ENCODE measurements at regions not wholly inside any gene's neighbourhood (a gene's known extent, or its start where the extent isn't known, plus 50 kb on each side); places are given as distances from the start of the nearest gene placed in this dataset.

GRCh38 chr13:109361562-109362289 lies 424.7 kb downstream of the IRS2 start:
- Histone ChIP-seq H3K4me1 (no peaks in the 10 kb centered on the region), H3K4me3 (no peak overlapping the region), H3K36me3 (no peaks in the 10 kb centered on the region), H3K27me3 (no peaks in the 10 kb centered on the region), H3K27ac (no peak overlapping the region), H3K9me3 (no peaks in the 10 kb centered on the region)
- TF ChIP-seq POLR2A (IDR thresholded peaks at IDR 0.05) = no peak
- TF ChIP-seq CTCF (IDR thresholded peaks at IDR 0.05) = no peak
- DNase-seq = no peak
- intact Hi-C loops (cut with DNase I; ENCODE audit: low total_unique reads) = no loop called here

- intact Hi-C loops (cut with DNase I; ENCODE audit: low total_unique reads) = no loop called here
- no peaks in the 10 kb centered on the region for H3K27me3 ChIP-seq
- H3K9me3 ChIP-seq = no peaks in the 10 kb centered on the region
- no peak overlapping the region for H3K27ac ChIP-seq
- H3K4me3 ChIP-seq = no peak overlapping the region
- no peak for DNase-seq
- TF ChIP-seq POLR2A (IDR thresholded peaks at IDR 0.05) = no peak
- TF ChIP-seq CTCF (IDR thresholded peaks at IDR 0.05) = no peak
- no peaks in the 10 kb centered on the region for H3K4me1 ChIP-seq
- H3K36me3 ChIP-seq = no peaks in the 10 kb centered on the region
These were observed 428.5 kb downstream of the IRS2 start for GRCh38 chr13:109357751-109358471.

- no peaks in the 10 kb centered on the region for H3K36me3 ChIP-seq
- no peaks in the 10 kb centered on the region for H3K9me3 ChIP-seq
- no peak for DNase-seq
- TF ChIP-seq POLR2A (IDR thresholded peaks at IDR 0.05) (no peak), CTCF (IDR thresholded peaks at IDR 0.05) (no peak)
- no peak overlapping the region for H3K4me3 ChIP-seq
- H3K27ac ChIP-seq = no peak overlapping the region
- intact Hi-C loops (cut with DNase I; ENCODE audit: low total_unique reads) = no loop called here
- H3K27me3 ChIP-seq = no peaks in the 10 kb centered on the region
- no peaks in the 10 kb centered on the region for H3K4me1 ChIP-seq
These were observed 430.4 kb downstream of the IRS2 start for GRCh38 chr13:109355875-109356434.

GRCh38 chr13:109355166-109355565 lies 431.2 kb downstream of the IRS2 start:
- DNase-seq = no peak
- Histone ChIP-seq H3K27me3 (no peaks in the 10 kb centered on the region), H3K27ac (no peak overlapping the region), H3K4me3 (no peak overlapping the region), H3K9me3 (no peaks in the 10 kb centered on the region), H3K36me3 (no peaks in the 10 kb centered on the region), H3K4me1 (no peaks in the 10 kb centered on the region)
- TF ChIP-seq POLR2A (IDR thresholded peaks at IDR 0.05) (no peak), CTCF (IDR thresholded peaks at IDR 0.05) (no peak)
- intact Hi-C loops (cut with DNase I; ENCODE audit: low total_unique reads) = no loop called here

- no peak overlapping the region for H3K27ac ChIP-seq
- H3K9me3 ChIP-seq = no peaks in the 10 kb centered on the region
- DNase-seq = no peak
- no peaks in the 10 kb centered on the region for H3K36me3 ChIP-seq
- no peaks in the 10 kb centered on the region for H3K4me1 ChIP-seq
- H3K4me3 ChIP-seq = no peak overlapping the region
- no peaks in the 10 kb centered on the region for H3K27me3 ChIP-seq
- intact Hi-C loops (cut with DNase I; ENCODE audit: low total_unique reads) = no loop called here
- no peak for TF ChIP-seq CTCF (IDR thresholded peaks at IDR 0.05)
- TF ChIP-seq POLR2A (IDR thresholded peaks at IDR 0.05) = no peak
These were observed 435.1 kb downstream of the IRS2 start for GRCh38 chr13:109351236-109351635.
